ENCODE measurements at regions not wholly inside any gene's neighbourhood (a gene's known extent, or its start where the extent isn't known, plus 50 kb on each side); places are given as distances from the start of the nearest gene placed in this dataset.

DNA sequence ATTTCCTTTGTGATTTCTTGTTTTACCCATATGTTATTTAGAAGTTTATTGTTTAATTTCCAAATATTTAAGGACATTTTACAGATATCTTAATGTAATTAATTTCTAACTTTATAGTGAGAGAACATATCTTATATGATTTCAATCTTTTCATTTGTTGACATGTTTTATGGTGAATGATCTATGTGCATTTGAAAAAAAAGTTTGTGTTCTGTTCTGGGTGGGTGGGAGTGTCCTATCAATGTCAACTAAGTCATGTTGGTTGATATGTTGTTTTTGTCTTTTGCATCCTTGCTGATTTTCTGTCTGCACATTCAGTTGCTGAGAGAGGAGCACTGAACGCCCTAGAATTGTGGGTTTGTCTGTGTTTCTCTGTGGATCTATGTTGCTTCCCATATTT, 50.3 kb upstream of the CBFA2T3 start:
- DNase-seq, result no peak

DNA sequence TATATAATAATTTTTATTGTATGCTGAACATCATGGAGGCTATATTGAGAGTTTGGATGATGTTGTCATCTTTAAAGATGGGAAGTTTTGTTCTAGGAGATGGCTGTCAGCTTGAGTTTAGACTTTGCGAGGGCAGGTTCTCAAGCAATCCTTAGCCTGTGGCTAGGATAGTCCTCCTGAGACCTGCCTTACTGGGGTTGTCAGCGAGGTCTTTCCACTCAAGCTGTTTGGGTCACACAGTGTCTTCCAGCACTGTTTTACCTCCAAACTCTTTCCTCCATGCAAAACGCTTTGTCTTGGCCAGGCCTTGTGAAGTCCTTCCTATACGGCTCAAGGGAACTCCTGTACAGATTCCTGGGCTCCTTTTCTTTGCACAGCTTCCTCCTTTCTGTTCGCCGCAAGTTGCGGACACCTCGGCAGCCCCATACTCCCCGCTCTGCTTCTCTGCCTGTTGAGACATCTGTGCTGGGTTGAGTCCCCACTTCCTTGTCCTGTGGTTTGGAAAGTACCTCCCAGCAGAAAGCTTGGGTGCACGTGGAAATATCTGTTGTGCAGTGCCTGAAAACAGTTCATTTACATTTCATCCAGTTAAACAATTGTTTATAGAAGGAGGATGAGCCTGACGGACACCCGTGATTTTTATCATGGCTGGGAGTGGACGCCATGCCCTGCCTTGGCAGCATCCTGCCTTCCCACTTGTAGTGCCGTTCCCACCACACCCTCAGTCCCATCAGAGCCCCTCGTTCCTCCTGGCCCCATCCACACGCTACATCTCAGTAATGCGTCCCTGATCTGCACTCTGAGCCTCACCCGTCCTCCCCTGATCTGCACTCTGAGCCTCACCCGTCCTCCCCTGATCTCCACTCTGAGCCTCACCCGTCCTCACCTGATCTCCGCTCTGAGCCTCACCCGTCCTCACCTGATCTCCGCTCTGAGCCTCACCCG, 55.0 kb upstream of the CBFA2T3 start:
- peak; percentile 43 for DNase-seq

DNA sequence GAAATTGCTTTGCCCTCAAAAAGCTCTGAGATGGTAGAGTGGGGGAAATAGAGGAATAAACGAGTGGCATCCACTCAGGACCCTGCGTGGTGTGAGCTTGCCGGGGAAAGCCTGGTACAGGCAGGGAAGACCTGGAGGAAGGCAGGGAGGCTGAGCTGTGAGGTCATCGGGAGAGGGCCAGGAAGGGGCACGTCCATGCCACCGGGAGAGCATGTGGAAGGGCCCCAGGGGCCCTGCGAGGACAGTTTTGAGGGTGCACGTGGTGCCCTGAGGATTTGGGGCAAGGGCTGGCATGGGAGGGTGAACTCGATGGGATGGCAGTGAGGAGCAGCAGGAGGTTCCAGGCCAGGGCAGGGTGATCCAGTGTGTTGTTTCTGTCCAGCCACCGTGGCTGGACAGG, 56.3 kb upstream of the CBFA2T3 start:
- no peak for DNase-seq

DNA sequence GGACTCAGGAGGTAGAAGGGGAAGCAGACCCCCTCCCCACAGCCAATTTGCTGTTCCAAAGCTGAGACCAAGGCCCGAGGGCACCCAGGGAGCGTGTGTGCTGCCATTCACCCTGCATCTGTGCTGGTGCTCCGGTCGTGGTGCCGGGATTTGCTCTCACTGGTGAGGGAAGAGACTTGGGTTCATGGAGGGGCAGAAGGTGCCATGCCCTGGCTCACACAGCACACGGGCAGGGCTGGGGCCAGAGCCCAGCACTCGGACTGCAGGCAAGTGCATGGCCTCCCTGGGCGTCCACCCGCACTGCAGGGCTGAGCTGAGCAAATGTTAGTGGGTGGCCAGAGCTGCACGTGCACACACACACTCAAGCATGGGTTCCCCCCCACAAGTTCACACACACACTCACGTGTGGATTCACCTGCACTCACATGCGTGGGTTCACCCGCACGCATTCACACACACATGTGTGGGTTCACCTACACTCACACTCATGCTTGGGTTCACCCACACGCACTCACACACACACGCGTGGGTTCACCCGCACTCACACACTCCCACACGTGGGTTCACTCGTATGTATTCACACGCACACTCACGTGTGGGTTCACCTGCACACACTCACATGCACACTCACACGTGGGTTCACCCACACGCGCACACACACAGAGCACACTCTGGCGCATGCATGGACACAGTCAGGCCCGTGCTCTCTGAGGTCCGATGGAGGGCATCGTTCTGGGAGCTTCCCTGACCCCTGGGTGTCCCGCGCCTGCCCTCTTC, 57.0 kb upstream of the CBFA2T3 start:
- no peak for DNase-seq

DNA sequence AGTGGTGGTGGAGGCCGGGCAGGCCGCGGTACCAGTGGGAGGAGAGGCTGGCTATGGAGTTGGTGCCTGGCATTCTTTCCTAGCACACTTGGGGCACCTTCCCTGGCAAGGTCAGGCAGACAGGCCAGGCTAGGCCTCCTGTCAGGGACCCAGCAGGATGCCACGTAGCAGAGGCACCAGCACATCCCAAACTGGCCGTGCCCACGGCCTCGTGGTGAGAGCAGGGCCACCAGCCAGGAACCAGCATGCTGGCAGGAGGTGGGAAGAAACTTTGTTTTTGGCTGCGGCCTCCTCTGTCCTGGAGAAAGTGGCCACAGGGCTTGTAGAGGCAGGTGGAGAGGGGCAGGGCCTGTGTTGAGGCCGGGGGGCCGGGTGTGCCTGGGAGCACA, 57.6 kb upstream of the CBFA2T3 start:
- DNase-seq, result no peak

DNA sequence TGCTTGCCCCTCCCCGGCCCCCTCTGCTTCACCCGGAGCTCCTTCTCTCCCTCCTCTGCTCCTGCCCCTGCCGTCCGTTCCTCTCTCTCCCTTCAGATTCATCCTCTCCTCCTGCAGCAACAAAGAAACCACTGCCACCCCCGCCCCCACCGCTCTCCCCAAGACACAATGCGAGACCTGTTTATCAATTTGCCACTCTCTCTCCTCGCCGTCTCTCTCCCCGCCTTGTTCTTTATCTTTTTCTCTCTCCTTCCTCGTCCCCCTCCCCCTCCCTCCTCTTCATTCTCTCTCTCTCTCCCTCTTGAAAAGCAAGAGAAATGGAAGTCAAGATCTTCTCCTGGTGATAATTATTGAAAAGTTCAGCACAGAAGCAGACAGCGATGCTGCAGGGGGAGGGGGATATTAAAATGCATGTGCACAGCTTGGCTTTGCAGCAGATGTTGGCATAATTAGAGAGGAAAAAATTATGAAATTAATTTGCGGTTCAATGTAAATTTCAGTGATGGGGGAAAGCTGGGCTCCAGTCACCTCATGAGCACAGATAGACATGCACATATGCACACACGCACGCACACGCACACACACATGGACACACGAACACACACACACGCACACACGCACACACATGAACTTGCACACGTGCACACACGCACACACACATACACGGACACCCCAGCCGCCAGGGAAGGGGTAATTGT, 58.1 kb upstream of the CBFA2T3 start:
- DNase-seq, result no peak

DNA sequence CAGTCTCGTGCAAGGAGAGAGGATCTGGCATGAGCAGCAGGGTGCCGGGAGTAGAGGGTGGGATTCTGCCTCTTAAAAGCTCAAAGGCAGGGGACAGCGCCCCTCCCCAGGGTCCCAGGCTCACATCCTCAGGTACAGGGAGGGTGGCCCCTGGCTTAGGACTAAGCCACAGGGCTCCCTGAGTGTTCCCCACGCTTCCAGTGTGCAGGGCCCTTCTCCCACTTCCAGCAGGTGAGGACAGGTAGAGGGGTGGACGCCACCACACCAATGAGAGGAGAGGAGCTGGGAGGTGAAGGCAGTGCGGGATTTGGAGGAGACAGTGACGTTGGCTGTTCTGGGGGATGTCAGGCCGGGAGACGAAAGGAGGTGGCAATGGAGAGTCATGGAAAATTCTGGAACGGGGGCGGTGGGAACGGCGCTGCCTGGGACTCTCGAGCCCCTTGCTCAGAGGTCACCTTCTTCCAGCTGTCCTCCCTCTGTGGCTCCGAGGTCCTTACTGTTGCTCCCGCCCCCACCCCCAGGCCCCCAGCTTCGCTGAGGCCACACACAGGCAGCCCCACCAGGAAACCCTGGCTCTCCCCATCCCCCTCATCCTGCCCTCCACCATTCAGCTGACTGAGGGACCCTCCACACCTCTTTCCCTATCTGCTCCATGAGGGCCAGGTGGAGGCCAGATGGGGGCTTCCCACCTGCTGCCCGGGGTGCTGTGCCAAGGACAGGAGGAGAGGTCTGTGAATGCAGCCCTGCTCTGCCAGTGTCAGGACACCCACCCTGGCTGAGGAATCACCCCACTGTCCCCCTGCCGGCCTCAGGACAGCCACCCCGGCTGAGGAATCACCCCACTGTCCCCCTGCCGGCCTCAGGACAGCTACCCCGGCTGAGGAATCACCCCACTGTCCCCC, 57.7 kb upstream of the ACSF3 start:
- no peak for DNase-seq

DNA sequence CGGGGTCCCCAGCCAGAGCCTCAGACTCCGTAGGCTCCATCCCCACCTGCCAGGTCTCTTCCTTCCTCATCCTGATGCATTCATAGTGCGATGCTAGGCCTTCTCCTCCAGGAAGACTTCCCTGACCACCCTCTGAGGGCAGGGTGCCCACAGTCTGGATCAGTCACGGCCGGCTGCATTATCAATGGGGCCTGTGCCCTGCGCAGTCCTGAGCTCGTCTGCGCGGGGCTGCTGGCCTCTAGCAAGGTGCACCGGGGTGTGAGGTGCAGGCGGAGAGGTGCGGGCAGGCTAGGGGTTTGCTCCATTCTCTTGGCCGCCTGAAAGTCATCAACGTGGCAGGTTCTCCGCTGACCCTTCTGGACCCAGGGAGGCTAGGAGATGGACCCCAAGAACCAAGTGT, 56.9 kb upstream of the ACSF3 start:
- DNase-seq, result no peak

DNA sequence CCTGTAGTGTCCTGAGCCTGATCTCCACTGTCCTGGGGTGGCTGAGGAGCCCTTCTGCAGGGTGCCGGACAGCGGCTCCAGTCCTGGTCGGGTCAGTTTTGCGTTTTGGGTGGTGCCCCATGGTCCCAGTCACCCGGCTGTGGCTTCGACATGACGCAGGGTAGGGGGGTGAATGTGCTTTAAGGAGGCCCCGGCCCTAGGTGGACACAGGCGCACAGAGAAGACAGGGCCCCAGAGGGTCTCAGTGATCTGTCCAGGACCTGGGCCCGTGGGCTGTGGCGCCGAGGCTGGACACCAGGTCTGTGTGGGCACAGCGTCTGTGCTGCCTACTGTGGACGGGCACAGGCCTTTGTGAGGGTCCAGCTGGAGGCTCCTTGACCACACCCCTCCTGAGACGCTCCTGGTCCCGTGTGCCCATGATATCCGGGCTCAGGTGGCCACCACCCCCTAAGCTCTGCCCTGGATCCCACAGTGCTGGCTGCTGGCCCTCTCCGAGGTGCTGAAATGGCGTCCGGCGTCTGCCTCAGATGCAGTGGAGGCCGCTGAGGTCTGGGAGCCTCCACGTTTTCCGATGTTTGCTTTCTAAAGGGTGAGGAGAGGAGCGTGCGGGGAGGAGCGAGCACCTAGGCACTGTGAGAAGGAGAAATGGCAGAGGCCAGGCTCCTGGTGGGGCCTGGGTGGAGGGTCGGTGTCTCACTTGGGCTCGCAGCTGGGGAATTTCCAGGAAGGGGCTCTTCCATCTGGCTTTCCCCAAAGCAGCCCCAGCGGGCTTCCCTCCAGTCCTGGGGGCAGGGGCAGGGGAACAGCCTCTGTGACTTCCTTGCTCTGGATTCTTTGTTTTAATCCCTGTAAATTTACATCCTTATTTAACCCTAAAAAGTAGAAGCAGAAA, 56.1 kb upstream of the ACSF3 start:
- peak; percentile 38 for DNase-seq

DNA sequence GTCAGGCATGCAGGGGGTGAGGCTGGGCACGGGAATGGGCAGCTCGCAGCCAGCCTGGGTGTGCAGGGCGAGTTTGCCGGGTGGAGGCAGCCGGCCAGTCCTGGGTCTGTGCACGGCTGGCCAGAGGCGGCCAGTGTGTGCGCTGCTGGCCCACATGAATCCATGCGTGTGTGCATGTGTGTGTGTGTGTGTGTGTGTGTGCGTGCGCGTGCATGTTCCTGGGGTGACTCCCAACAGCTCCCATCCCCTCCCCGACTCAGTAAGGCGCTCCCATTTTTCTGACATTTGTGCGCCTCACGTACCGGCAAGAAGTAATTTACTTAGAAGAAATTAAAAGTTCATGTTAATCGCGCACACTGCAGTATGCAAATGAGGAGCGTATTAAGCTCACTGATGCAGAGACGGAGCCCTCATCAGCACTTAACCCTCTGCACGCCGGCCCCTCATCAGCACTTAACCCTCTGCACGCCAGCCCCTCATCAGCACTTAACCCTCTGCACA, 55.4 kb upstream of the ACSF3 start:
- DNase-seq, result no peak

DNA sequence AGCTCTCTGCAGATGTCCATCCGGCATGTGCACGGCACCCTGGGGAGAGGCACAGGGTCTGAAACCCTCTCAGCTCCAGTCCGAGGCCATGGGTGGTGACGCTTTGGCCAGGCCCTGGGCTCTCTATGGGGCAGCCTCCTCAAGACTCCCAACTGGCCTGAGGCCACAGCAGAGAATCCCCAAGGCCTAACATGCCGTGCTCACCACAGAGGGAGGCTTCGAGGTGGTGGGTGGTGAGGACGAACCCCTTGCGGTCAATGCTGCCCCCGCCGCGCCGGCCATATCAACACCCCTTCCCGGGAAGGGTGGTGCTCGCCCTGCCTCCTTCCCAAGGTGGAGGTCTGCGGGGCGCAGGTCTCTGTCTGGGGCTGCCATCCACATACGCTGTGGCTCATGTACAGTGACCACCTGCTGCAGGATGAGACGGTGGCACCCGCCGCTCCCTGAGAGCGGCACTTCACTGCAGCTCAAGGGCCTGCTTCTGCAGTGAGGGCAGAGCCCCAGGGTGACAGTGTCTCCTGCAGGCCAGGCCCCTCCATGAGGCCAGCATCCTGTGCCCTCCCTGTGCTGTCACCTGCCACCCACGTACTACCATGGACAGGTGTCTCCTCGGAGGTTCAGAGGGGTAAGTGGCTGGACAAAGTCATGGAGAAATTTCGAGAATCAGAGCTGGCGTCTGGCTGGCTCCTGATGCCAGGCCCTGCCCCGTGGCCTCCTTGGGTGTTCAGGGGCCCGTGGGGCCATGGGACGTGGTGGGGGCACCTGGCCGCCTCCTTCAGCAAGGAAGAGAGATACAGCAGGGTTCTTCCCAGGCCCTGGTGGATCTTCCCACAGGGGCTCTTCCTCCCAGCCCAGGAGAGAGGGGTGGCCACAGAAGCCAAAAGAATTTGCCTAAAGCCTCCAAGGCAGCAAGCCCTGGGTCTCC, 54.6 kb upstream of the ACSF3 start:
- no peak for DNase-seq

DNA sequence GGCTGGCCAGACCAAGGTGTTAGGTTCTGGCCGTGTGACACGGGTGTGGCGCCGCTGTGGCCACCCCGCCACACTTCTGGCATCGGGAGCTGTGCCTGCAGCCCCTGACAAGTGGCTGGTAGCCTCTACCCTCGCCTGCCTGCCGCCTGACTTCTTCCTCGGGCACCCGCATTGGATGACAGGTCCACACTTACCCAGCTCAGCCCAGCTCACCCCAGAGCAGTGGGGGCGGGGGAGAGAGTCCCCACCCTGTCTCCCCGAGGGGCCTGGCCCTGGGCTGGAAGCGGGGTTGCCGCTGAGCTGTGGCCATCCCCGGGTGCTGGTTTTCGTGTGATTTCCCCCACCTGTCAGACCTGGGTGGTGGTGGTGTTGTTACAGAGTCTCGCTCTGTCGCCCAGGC, 53.9 kb upstream of the ACSF3 start:
- DNase-seq, result no peak

DNA sequence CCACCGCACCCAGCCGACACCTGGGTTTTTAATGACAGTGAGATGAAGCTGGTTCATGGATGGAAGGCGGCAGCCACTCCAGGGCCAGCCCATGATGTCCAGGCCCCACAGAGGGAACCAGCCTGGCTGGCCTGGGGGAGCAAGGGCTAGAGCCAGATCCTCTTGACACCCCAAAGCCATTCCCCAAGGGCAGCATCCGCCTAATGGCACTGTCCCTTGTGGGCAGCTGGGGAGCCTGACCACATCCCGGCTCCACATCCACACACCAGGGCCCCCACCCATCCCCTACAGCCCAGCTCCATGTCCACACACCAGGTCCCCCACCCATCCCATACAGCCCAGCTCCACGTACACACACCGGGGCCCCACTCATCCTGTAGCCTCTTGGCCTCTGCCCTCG, 53.3 kb upstream of the ACSF3 start:
- no peak for DNase-seq

DNA sequence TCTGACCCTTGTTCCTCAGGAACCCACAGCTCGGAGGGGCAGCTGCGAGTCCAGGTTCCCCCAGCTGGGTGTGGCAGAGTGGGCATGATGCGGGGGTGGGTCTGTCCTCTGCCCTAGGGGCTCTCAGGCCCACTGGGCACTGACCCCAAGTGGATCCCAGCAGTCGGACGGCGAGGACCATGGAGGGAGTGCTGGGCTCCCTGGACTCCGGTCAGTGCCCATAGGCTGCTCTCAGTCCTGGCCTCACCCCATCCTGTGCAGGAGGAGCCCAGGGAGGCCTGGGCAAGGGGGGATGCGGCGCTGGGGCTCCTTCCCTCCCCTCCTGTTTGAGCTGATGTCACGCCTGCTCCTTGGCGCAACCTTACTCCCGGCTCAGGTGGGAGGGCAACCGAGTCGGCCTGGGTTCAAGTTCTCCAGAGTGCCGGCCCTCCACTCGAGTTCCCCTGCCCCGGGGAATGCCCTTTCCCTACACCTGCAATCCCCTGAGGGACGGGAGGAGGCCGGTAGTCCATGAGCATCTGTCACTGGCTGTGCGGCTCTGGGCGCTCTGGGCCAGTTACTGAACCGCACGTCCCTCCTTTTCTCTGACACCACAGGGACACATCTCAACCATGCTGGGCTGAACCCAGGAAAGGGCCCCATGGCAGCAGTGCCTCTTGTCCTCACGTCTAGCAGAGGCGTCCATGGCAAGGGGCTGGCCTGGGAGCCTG, 52.6 kb upstream of the ACSF3 start:
- no peak for DNase-seq

DNA sequence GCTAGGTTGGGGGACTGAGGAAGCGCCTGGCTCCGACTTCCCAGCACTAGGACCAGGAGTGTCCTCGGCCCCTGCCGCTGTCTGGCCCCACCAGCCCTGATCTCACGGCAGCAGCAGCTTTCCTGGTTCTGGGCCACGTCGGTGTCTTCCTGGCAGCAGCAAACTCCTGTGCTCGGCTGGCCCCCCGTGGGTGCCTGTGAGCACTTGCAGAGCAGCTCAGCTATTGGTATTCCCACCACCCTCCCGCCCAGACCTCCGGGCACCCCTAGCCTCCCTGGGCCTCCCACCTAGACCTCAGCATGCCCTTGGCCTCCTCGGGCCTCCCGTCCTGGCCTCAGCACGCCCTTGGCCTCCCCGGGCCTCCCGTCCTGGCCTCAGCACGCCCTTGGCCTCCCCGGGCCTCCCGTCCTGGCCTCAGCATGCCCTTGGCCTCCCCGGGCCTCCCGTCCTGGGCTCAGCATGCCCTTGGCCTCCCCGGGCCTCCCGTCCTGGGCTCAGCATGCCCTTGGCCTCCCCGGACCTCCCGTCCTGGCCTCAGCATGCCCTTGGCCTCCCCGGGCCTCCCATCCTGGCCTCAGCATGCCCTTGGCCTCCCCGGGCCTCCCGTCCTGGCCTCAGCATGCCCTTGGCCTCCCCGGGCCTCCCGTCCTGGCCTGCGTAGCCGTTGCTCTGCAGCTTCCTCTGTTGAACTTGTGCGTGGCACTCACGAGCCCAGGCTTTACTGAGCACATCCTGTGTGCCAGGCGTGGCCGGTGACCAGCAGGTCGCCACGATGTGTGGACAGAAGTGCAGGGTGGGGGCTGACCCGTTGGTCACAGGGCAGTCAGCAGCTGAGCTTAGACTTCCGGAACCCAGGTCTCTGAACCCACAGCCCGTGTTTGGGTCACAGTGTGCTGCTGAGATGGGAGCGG, 51.8 kb upstream of the ACSF3 start:
- DNase-seq, result no peak

DNA sequence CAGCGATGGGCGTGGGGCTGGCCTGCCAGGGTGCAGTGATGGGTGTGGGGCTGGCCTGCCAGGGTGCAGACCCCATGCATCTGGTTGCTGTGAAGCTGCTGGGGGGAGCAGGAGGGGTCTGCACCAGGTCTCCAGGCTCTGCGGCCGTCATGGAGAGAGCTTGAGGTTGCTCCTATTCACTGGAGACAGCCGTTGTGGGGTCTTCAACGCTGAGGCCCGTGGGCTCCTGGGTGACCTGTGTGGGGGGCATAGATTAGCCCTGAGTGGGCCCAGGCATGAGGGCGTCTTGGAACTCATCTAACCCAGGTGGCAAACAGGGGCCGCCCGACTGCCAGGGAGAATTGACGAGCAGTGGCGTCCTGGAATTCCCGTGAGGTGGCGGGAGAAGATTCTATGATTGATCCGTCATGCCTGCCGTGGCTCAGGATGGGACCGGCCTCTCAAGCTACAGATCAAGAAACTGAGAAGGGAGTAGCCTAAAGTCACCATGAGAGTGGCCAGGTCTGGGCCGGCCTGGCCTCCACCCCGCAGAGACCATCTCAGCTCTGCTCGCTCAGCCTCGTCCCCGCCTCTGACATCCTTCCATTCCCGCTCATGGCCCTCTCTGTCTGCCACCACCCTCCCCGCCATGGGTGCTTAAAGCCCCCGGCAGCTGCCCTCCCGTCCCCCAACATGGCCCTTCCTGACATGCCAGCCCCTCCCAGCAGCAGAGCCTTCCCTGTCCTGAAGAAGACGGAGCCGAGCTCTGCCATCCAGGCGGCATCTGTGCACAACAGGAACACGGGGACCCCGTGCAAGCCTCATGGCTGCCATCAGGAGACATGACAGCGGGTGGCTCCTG, 50.7 kb upstream of the ACSF3 start:
- DNase-seq, result no peak
